PC-9 (cell line): ENCODE measurements at regions not wholly inside any gene's neighbourhood (a gene's known extent, or its start where the extent isn't known, plus 50 kb on each side); places are given as distances from the start of the nearest gene placed in this dataset.

Experiments
- EZH2 ChIP-seq: fragments of 200-600 bp; sonication (generic); IDR thresholded peaks from 2 replicates; pipeline ENCODE4 v1.8.0; 2017; ENCODE audit warnings: antibody characterized with exemption, low read depth
- TF ChIP-seq, protein P1 (sequence below): fragments of 200-600 bp; sonication (generic); conservative IDR thresholded peaks from 2 replicates; pipeline ENCODE4 v1.6.1; 2017; ENCODE audit warnings: mixed run types, antibody characterized with exemption, mild to moderate bottlenecking, moderate library complexity

DNA sequence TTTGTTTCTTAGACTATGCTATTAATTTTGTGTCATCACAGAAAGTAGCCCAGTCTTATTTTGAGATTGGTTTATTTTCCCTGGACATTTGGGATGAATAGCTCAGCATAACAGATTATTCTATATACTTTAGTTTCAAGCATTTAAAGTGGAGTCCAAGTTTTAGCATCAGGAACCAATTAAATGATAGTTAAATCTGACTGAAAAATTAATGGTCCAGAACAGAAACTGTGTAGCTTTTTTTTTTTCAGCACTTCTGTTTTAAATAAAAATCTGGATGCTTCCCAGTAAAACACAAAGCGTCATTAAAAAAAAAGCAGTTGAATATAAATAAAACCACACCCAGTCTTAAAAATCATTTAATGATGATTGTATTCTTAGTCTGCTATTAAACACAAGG lies 59.4 kb upstream of the PITX2 start:
- TF ChIP-seq, protein P1, sequence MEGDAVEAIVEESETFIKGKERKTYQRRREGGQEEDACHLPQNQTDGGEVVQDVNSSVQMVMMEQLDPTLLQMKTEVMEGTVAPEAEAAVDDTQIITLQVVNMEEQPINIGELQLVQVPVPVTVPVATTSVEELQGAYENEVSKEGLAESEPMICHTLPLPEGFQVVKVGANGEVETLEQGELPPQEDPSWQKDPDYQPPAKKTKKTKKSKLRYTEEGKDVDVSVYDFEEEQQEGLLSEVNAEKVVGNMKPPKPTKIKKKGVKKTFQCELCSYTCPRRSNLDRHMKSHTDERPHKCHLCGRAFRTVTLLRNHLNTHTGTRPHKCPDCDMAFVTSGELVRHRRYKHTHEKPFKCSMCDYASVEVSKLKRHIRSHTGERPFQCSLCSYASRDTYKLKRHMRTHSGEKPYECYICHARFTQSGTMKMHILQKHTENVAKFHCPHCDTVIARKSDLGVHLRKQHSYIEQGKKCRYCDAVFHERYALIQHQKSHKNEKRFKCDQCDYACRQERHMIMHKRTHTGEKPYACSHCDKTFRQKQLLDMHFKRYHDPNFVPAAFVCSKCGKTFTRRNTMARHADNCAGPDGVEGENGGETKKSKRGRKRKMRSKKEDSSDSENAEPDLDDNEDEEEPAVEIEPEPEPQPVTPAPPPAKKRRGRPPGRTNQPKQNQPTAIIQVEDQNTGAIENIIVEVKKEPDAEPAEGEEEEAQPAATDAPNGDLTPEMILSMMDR: no peak
- no peak for TF ChIP-seq EZH2
